Common myeloid progenitor, CD34-positive (primary cell): ENCODE measurements at regions not wholly inside any gene's neighbourhood (a gene's known extent, or its start where the extent isn't known, plus 50 kb on each side); places are given as distances from the start of the nearest gene placed in this dataset.

Experiments used
- CTCF ChIA-PET: fragments of 350-600 bp; sonication (Branson Sonifier 250); formaldehyde crosslinking; loops from one replicate; lab custom pipeline; 2021; ENCODE audit warnings: antibody characterized with exemption; lab: Charles Lee
- POLR2A ChIA-PET: fragments of 350-600 bp; sonication (Branson Sonifier 250); formaldehyde crosslinking; loops from one replicate; lab custom pipeline; 2021; ENCODE audit warnings: antibody characterized with exemption; lab: Charles Lee
- DNase-seq, 3 donors: peaks; one replicate each; pipeline versions ENCODE4 v3.0.0 to v3.0.0-alpha.2; 2013
- H3K27ac ChIP-seq, 2 experiments: 1 replicate in 1 of 2; 2 replicates in 1 of 2; pipeline ENCODE4 v1.7.0; 2013; ENCODE audit warnings: inconsistent platforms in 2 of 2, low read length in 2 of 2, mild to moderate bottlenecking in 2 of 2, low read depth in 1 of 2, moderate library complexity in 1 of 2; ENCODE audit not compliant: severe bottlenecking in 2 of 2, insufficient read depth in 1 of 2, poor library complexity in 1 of 2
- H3K27me3 ChIP-seq, 5 experiments: replicated peaks in 2 of 5; 1 replicate in 3 of 5; 2 replicates in 2 of 5; pipeline versions ENCODE4 v1.6.1 to v1.7.0; 2013; ENCODE audit warnings: low read length in 4 of 5, mild to moderate bottlenecking in 2 of 5, moderate library complexity in 2 of 5, inconsistent platforms in 1 of 5; ENCODE audit not compliant: insufficient read depth in 5 of 5, control insufficient read depth in 4 of 5
- H3K36me3 ChIP-seq, 4 experiments: 1 replicate in 2 of 4; 2 replicates in 2 of 4; pipeline versions ENCODE4 v1.6.1 to v1.7.0; 2013; ENCODE audit warnings: low read length in 3 of 4, control low read depth in 1 of 4, mild to moderate bottlenecking in 1 of 4; ENCODE audit not compliant: control insufficient read depth in 4 of 4, insufficient read depth in 4 of 4
- H3K4me1 ChIP-seq, 4 experiments: 1 replicate in 3 of 4; 2 replicates in 1 of 4; pipeline versions ENCODE4 v1.6.1 to v1.7.1; 2013; ENCODE audit warnings: low read length in 3 of 4, mild to moderate bottlenecking in 3 of 4, control low read depth in 1 of 4, inconsistent platforms in 1 of 4, moderate library complexity in 1 of 4; ENCODE audit not compliant: control insufficient read depth in 4 of 4, insufficient read depth in 4 of 4; ENCODE audit errors: control extremely low read depth in 1 of 4
- H3K4me3 ChIP-seq, 7 experiments: 1 replicate in 4 of 7; 2 replicates in 3 of 7; pipeline versions ENCODE4 v1.5.1 to v1.7.0; 2013; ENCODE audit warnings: mild to moderate bottlenecking in 7 of 7, low read length in 6 of 7, moderate library complexity in 6 of 7, inconsistent platforms in 2 of 7, low read depth in 2 of 7, control low read depth in 1 of 7; ENCODE audit not compliant: insufficient read depth in 4 of 7, control insufficient read depth in 1 of 7; ENCODE audit errors: extremely low read depth in 1 of 7
- H3K9me3 ChIP-seq, 5 experiments: 1 replicate in 4 of 5; 2 replicates in 1 of 5; pipeline versions ENCODE4 v1.6.1 to v1.7.1; 2013; ENCODE audit warnings: low read length in 4 of 5, mild to moderate bottlenecking in 2 of 5, inconsistent platforms in 1 of 5, low read depth in 1 of 5, moderate library complexity in 1 of 5; ENCODE audit not compliant: control insufficient read depth in 4 of 5, insufficient read depth in 2 of 5; ENCODE audit errors: control extremely low read depth in 1 of 5
- WGBS: methylation state at CpG from one replicate; pipeline ENCODE4 v1.1.5; 2013; ENCODE audit not compliant: insufficient coverage; 5-methylcytosine and 5-hydroxymethylcytosine counted together

DNA sequence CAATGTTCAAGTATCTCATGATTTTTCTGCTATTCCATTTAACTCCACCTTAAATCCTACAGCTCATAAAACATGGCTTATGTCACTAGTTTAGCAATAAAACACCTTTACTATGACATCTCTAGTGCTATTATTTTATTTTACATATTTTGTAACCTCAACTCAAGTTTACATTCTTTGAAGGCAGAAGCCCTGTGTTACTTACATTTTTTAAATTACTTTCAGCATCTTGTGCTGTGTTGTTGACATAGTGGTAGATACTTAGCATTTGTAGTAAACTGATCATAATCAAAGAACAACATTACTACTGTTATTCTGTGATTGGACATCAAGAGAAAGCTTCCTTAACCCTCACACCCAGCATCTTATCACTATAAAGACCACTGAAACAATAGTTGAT, 216.1 kb downstream of the BMP4 start:
- Histone ChIP-seq H3K4me3 (no peak overlapping the region), H3K27ac (no peak overlapping the region), H3K36me3 (no peaks in the 10 kb centered on the region), H3K9me3 (peaks cover 0 to 2% (median 0%) of the 10 kb centered on the region in 5 experiments), H3K4me1 (no peaks in the 10 kb centered on the region), H3K27me3 (no peaks in the 10 kb centered on the region)
- DNase-seq: no peak
- CTCF ChIA-PET: no interaction called here
- POLR2A ChIA-PET: no interaction called here

DNA sequence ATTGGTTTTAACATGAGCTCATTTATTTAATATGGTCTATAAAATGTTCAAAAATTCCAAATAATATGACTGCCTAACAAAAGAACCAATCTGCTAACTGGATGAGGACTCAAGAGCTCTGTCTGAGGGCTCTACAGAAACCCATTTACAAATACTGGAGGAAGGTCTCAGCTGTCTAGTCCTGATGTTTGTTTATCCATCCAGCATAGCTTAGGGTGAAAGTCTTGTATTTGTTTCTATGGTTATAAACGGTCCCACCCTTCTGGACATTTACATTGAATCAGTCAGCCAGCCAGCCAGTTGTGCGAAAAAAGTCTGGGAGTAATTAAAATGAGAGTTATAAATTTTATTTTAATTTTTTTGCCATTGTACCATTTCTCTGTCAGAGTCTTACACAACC, 220.7 kb downstream of the BMP4 start:
- WGBS: no CpG with 5 or more reads among the region's 2 CpGs
- Histone ChIP-seq H3K27me3 (peaks cover 0 to 1% (median 0%) of the 10 kb centered on the region in 5 experiments), H3K9me3 (peaks cover 0 to 2% (median 0%) of the 10 kb centered on the region in 5 experiments), H3K4me1 (no peaks in the 10 kb centered on the region), H3K27ac (no peak overlapping the region), H3K36me3 (no peaks in the 10 kb centered on the region), H3K4me3 (no peak overlapping the region)
- DNase-seq: no peak
- POLR2A ChIA-PET: no interaction called here
- CTCF ChIA-PET: no interaction called here

DNA sequence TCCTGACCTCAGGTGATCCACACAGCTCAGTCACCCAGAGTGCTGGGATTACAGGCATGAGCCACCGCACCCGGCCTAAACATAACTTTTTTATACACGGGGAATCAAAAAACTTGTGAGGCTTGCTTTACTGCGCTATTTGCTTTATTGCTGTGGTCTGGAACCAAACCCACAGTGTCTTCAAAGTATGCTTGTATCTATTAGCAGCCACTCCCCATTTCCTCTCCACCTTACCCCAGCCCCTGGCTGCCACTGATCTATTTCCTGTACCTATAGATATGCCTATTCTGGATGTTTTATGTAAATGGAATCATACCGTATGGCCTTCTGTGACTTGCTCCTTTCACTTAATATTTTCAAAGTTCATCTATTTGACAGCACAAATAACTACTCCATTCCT, 233.4 kb downstream of the BMP4 start:
- H3K27ac ChIP-seq: no peak overlapping the region
- H3K27me3 ChIP-seq: no peaks in the 10 kb centered on the region
- no peak for DNase-seq
- H3K9me3 ChIP-seq: peaks cover 0 to 5% (median 0%) of the 10 kb centered on the region in 5 experiments
- no peak overlapping the region for H3K4me3 ChIP-seq
- H3K4me1 ChIP-seq: no peaks in the 10 kb centered on the region
- H3K36me3 ChIP-seq: no peaks in the 10 kb centered on the region
- CTCF ChIA-PET: no interaction called here
- 95% methylated on average over 4 of the region's 5 CpGs for WGBS
- POLR2A ChIA-PET: no interaction called here

DNA sequence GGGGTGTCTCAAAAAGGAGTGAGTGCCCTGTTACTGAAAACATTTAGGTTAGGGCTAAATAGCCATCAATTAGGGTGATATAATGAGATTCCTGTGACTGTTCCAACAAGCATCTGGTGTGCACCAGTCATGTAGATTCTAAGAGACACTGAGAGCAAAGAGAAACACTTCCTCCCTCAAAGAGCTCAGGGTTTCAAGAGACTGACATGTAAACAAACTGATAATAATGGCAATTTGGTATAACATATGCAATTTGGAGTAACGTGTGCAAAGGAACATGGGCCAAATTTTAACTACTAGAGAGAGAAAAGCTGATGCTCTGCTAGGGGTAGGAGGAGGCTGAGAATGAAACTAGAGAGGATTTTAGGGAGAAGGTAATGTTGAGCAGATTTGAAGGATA, 237.1 kb downstream of the BMP4 start:
- H3K27me3 ChIP-seq: peaks cover 0 to 3% (median 0%) of the 10 kb centered on the region in 5 experiments
- H3K4me3 ChIP-seq: no peak overlapping the region
- no peaks in the 10 kb centered on the region for H3K36me3 ChIP-seq
- POLR2A ChIA-PET: no interaction called here
- H3K4me1 ChIP-seq: no peaks in the 10 kb centered on the region
- H3K9me3 ChIP-seq: peaks cover 0 to 5% (median 0%) of the 10 kb centered on the region in 5 experiments
- WGBS: 83% methylated on average over 1 of the region's 1 CpG
- H3K27ac ChIP-seq: no peak overlapping the region
- CTCF ChIA-PET: no interaction called here
- no peak for DNase-seq

DNA sequence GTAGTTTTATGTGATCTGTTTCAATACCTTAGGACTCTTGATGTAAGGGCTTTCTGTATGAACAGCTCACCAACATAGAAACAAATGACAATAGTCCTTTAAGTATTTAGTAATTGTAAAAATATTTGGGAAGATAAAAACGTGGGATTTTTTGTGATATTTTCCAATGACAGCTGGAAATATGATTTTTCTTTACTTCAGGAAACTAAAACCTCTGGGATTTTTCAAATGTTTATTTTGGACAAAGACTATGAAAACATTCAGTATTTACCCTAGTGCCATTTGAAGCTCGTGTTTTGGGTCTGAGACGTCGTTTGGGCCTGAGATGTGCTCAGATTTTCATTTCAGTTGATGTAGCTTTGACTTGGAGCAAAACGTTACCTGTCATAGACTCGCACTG, 240.0 kb downstream of the BMP4 start:
- DNase-seq: no peak
- no peak overlapping the region for H3K27ac ChIP-seq
- POLR2A ChIA-PET: no interaction called here
- no peaks in the 10 kb centered on the region for H3K4me1 ChIP-seq
- CTCF ChIA-PET: no interaction called here
- H3K27me3 ChIP-seq: peaks cover 0 to 3% (median 0%) of the 10 kb centered on the region in 5 experiments
- H3K9me3 ChIP-seq: peaks cover 0 to 3% (median 0%) of the 10 kb centered on the region in 5 experiments
- no peaks in the 10 kb centered on the region for H3K36me3 ChIP-seq
- no peak overlapping the region for H3K4me3 ChIP-seq
- WGBS: 83% methylated on average over 5 of the region's 6 CpGs

DNA sequence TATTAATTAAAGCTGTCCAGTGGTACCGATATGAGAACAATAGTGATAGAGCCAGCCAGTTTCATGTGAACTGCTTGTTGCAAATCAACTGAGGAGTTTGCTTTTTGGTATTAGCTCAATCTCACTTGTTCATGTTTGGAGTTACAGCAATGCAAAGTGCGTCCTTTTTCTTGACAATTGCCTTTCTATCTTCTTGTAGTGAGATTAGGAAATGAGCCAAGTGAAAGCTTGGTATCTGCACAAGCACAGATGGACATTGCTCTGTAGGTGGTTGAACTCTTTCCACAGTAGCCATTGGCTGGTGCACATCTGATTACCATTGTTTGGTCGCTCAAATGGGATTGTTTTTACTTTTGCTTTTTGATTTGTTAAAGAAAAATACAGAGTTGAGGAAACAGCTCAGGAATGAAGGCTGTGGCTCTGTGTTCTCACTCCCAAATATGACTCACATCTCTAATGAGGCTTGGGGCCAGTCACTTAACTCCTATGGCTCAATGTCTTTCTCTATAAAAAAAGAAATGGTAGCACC, 241.4 kb downstream of the BMP4 start:
- no peak overlapping the region for H3K4me3 ChIP-seq
- ChIA-PET CTCF (no interaction called here), POLR2A (no interaction called here)
- no peaks in the 10 kb centered on the region for H3K36me3 ChIP-seq
- H3K4me1 ChIP-seq: no peaks in the 10 kb centered on the region
- DNase-seq: no peak
- peaks cover 0 to 3% (median 0%) of the 10 kb centered on the region in 5 experiments for H3K27me3 ChIP-seq
- WGBS: 86% methylated on average over 2 of the region's 3 CpGs
- no peaks in the 10 kb centered on the region for H3K9me3 ChIP-seq
- H3K27ac ChIP-seq: no peak overlapping the region

DNA sequence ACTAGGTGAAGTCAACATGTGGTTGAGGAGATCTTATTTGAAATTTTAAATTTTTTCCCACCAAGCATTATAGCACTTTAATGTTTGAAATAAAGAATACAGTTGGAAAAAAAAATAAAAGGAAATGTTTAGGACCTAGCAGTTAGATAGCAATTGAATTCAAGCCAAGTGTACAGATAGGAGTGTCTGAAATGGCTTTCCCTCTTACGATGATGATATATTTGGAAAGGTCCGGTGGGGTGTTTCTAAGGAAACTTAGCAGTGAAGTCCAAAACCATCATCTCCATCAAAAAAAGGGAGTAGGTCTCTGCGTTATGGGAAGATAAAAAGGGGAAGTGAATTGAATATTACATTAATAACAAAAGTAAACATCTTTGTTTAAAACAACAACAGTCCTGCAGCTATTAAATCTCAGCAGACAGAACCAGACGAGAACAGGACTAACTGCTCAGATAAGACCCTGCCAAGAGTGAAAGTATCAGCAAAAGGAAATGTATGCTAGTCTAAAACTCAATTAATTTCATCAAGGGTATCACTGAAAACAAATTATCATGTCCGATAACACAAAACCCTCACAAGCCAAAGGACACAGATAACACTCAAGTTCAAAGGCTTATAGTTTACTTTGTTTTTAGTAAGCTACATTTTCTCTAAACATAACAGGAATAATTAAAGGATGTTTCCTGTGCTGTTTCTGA, 242.0 kb downstream of the BMP4 start:
- no peak for DNase-seq
- no CpG with 5 or more reads among the region's 5 CpGs for WGBS
- H3K4me1 ChIP-seq: no peaks in the 10 kb centered on the region
- H3K27ac ChIP-seq: no peak overlapping the region
- ChIA-PET POLR2A (no interaction called here), CTCF (no interaction called here)
- H3K27me3 ChIP-seq: peaks cover 0 to 3% (median 0%) of the 10 kb centered on the region in 5 experiments
- no peaks in the 10 kb centered on the region for H3K9me3 ChIP-seq
- H3K4me3 ChIP-seq: no peak overlapping the region
- H3K36me3 ChIP-seq: no peaks in the 10 kb centered on the region
